Fibroblast of lung (primary cell): ENCODE measurements at regions not wholly inside any gene's neighbourhood (a gene's known extent, or its start where the extent isn't known, plus 50 kb on each side); places are given as distances from the start of the nearest gene placed in this dataset.

Source experiments
- DNase-seq, 2 donors: peaks; one replicate each; pipeline versions ENCODE4 v3.0.0 to v3.0.0-alpha.2; 2010; ENCODE audit warnings: low read depth in 2 of 2
- H2AFZ ChIP-seq: 2 replicates; pipeline ENCODE4 v1.5.1; 2012; ENCODE audit warnings: low read length, control low read depth, inconsistent platforms
- H3K27ac ChIP-seq: 2 replicates; pipeline ENCODE4 v1.5.1; 2011; ENCODE audit warnings: low read length, control low read depth; ENCODE audit not compliant: insufficient read depth
- H3K27me3 ChIP-seq: 2 replicates; pipeline ENCODE4 v1.5.1; 2011; ENCODE audit warnings: mild to moderate bottlenecking, low read length; ENCODE audit not compliant: control insufficient read depth, insufficient read depth
- H3K36me3 ChIP-seq: 2 replicates; pipeline ENCODE4 v1.5.1; 2011; ENCODE audit warnings: low read length; ENCODE audit not compliant: control insufficient read depth, insufficient read depth
- H3K4me1 ChIP-seq: 2 replicates; pipeline ENCODE4 v1.5.1; 2011; ENCODE audit warnings: low read length; ENCODE audit not compliant: control insufficient read depth, insufficient read depth; ENCODE audit errors: extremely low read depth
- H3K4me2 ChIP-seq: 2 replicates; pipeline ENCODE4 v1.5.1; 2011; ENCODE audit warnings: low read length, control low read depth; ENCODE audit not compliant: insufficient read depth; ENCODE audit errors: extremely low read depth
- H3K4me3 ChIP-seq, 4 experiments: fragments of 200-600 bp in 1 of 4; sonication (generic) in 1 of 4; replicated peaks in 1 of 4; 2 replicates each; pipeline ENCODE4 v1.5.1; 2011 to 2016; ENCODE audit warnings: low read length in 4 of 4, low read depth in 3 of 4, mild to moderate bottlenecking in 3 of 4, control low read depth in 2 of 4, inconsistent platforms in 1 of 4, mixed read lengths in 1 of 4; ENCODE audit not compliant: insufficient read depth in 1 of 4; ENCODE audit errors: control extremely low read depth in 1 of 4
- H3K79me2 ChIP-seq: 2 replicates; pipeline ENCODE4 v1.5.1; 2012; ENCODE audit warnings: mild to moderate bottlenecking, low read length, inconsistent platforms; ENCODE audit not compliant: control insufficient read depth, insufficient read depth
- H3K9ac ChIP-seq: 2 replicates; pipeline ENCODE4 v1.5.1; 2011; ENCODE audit warnings: mild to moderate bottlenecking, low read length, control low read depth; ENCODE audit not compliant: insufficient read depth
- H3K9me3 ChIP-seq: 2 replicates; pipeline ENCODE4 v1.5.1; 2012; ENCODE audit warnings: low read depth, low read length; ENCODE audit not compliant: control insufficient read depth, insufficient read depth
- H4K20me1 ChIP-seq: 2 replicates; pipeline ENCODE4 v1.5.1; 2011; ENCODE audit warnings: low read length; ENCODE audit not compliant: control insufficient read depth, insufficient read depth; ENCODE audit errors: extremely low read depth
- EZH2 ChIP-seq: IDR thresholded peaks from 2 replicates; pipeline ENCODE4 v1.5.1; 2012; ENCODE audit warnings: low read length, control low read depth, mild to moderate bottlenecking; ENCODE audit errors: missing control alignments
- TF ChIP-seq, protein P1 (sequence below), 2 donors: IDR thresholded peaks in 1 of 2; conservative IDR thresholded peaks in 1 of 2; 1 replicate in 1 of 2; 2 replicates in 1 of 2; pipeline ENCODE4 v1.5.1; 2011 to 2012; ENCODE audit warnings: low read length in 2 of 2, control low read depth in 1 of 2, inconsistent platforms in 1 of 2, low read depth in 1 of 2, mild to moderate bottlenecking in 1 of 2

GRCh38 chr7:136064627-136065237, 87.6 kb upstream of the MTPN start:
- Histone ChIP-seq H3K4me2 (no peak overlapping the region), H3K79me2 (no peaks in the 10 kb centered on the region), H3K9me3 (no peaks in the 10 kb centered on the region), H3K36me3 (no peaks in the 10 kb centered on the region), H3K27me3 (no peaks in the 10 kb centered on the region), H3K4me3 (no peak overlapping the region), H4K20me1 (no peaks in the 10 kb centered on the region), H3K27ac (no peak overlapping the region), H2AFZ (no peak overlapping the region), H3K4me1 (no peaks in the 10 kb centered on the region), H3K9ac (no peak overlapping the region)
- DNase-seq: no peak
- TF ChIP-seq, protein P1, sequence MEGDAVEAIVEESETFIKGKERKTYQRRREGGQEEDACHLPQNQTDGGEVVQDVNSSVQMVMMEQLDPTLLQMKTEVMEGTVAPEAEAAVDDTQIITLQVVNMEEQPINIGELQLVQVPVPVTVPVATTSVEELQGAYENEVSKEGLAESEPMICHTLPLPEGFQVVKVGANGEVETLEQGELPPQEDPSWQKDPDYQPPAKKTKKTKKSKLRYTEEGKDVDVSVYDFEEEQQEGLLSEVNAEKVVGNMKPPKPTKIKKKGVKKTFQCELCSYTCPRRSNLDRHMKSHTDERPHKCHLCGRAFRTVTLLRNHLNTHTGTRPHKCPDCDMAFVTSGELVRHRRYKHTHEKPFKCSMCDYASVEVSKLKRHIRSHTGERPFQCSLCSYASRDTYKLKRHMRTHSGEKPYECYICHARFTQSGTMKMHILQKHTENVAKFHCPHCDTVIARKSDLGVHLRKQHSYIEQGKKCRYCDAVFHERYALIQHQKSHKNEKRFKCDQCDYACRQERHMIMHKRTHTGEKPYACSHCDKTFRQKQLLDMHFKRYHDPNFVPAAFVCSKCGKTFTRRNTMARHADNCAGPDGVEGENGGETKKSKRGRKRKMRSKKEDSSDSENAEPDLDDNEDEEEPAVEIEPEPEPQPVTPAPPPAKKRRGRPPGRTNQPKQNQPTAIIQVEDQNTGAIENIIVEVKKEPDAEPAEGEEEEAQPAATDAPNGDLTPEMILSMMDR (conservative IDR thresholded peaks at IDR 0.05 in 1 of 2, IDR thresholded peaks at IDR 0.05 in 1 of 2; ENCODE audit: low read depth in 1 of 2, low read length in 2 of 2): no peak
- no peak for TF ChIP-seq EZH2

GRCh38 chr7:136064081-136064480, 86.9 kb upstream of the MTPN start:
- Histone ChIP-seq H2AFZ (no peak overlapping the region), H3K36me3 (no peaks in the 10 kb centered on the region), H3K27ac (no peak overlapping the region), H3K27me3 (no peaks in the 10 kb centered on the region), H3K4me2 (no peak overlapping the region), H3K79me2 (no peaks in the 10 kb centered on the region), H3K9ac (no peak overlapping the region), H4K20me1 (no peaks in the 10 kb centered on the region), H3K9me3 (no peaks in the 10 kb centered on the region), H3K4me3 (no peak overlapping the region), H3K4me1 (no peaks in the 10 kb centered on the region)
- TF ChIP-seq EZH2: no peak
- TF ChIP-seq, protein P1 (conservative IDR thresholded peaks at IDR 0.05 in 1 of 2, IDR thresholded peaks at IDR 0.05 in 1 of 2; ENCODE audit: low read depth in 1 of 2, low read length in 2 of 2): no peak
- DNase-seq: no peak

DNA sequence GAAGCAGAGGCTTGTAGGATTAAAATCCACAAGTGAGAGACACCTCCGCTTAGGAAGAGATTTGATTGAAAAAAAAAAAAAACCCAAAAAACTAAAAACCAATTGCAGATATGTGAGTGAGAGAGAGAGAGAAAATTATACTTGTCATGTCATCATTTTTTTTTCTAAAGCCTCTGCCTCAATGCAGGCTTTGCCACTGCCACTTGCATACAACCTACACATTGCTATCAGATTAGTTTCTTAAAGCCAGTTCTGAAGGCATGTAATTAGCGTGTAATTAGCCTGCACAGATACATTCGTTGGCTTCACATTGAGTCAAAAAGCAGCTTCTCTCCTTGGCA, 86.1 kb upstream of the MTPN start:
- H4K20me1 ChIP-seq: no peaks in the 10 kb centered on the region
- H3K4me1 ChIP-seq: no peaks in the 10 kb centered on the region
- TF ChIP-seq, protein P1 (conservative IDR thresholded peaks at IDR 0.05 in 1 of 2, IDR thresholded peaks at IDR 0.05 in 1 of 2; ENCODE audit: low read depth in 1 of 2, low read length in 2 of 2): no peak
- TF ChIP-seq EZH2: no peak
- no peaks in the 10 kb centered on the region for H3K36me3 ChIP-seq
- H3K27me3 ChIP-seq: no peaks in the 10 kb centered on the region
- H3K4me2 ChIP-seq: no peak overlapping the region
- no peak overlapping the region for H3K9ac ChIP-seq
- H3K79me2 ChIP-seq: no peaks in the 10 kb centered on the region
- no peaks in the 10 kb centered on the region for H3K9me3 ChIP-seq
- no peak overlapping the region for H3K27ac ChIP-seq
- H2AFZ ChIP-seq: no peak overlapping the region
- DNase-seq: no peak
- H3K4me3 ChIP-seq: no peak overlapping the region
